Thyroid gland (tissue), 4 donors: ENCODE measurements at regions not wholly inside any gene's neighbourhood (a gene's known extent, or its start where the extent isn't known, plus 50 kb on each side); places are given as distances from the start of the nearest gene placed in this dataset.

ENCODE experiments used
- CTCF ChIP-seq, 6 experiments: fragments of 200-600 bp in 3 of 6; fragments of 450-650 bp in 3 of 6; sonication (generic) in 3 of 6; IDR thresholded peaks; one replicate each; pipeline ENCODE4 v1.5.1; 2016 to 2019; ENCODE audit warnings: antibody characterized with exemption in 6 of 6, mild to moderate bottlenecking in 2 of 6, inconsistent platforms in 1 of 6, moderate library complexity in 1 of 6
- POLR2A ChIP-seq, 2 donors: fragments of 450-650 bp; IDR thresholded peaks; one replicate each; pipeline ENCODE4 v1.6.1; 2017; ENCODE audit warnings: antibody characterized with exemption in 2 of 2, mild to moderate bottlenecking in 2 of 2, moderate library complexity in 1 of 2

GRCh38 chrX:114251575-114251974, 332.3 kb upstream of the HTR2C start:
- TF ChIP-seq CTCF (IDR thresholded peaks at IDR 0.05) (no peak), POLR2A (IDR thresholded peaks at IDR 0.05) (no peak)
